OCI-LY1 (cell line): ENCODE measurements at regions not wholly inside any gene's neighbourhood (a gene's known extent, or its start where the extent isn't known, plus 50 kb on each side); places are given as distances from the start of the nearest gene placed in this dataset.

Source experiments
- EZH2 ChIP-seq: fragments of 200-600 bp; sonication (generic), shearing (Covaris generic); IDR thresholded peaks from 2 replicates; pipeline ENCODE4 v1.8.0; 2017; ENCODE audit warnings: borderline replicate concordance, mixed run types, mild to moderate bottlenecking, antibody characterized with exemption, low read length, moderate library complexity, mixed read lengths
- TF ChIP-seq, protein P1 (sequence below): fragments of 200-600 bp; sonication (generic), shearing (Covaris generic); IDR thresholded peaks from 2 replicates; pipeline ENCODE4 v1.5.1; 2017; ENCODE audit warnings: mild to moderate bottlenecking, antibody characterized with exemption, low read length, moderate library complexity, mixed read lengths

DNA sequence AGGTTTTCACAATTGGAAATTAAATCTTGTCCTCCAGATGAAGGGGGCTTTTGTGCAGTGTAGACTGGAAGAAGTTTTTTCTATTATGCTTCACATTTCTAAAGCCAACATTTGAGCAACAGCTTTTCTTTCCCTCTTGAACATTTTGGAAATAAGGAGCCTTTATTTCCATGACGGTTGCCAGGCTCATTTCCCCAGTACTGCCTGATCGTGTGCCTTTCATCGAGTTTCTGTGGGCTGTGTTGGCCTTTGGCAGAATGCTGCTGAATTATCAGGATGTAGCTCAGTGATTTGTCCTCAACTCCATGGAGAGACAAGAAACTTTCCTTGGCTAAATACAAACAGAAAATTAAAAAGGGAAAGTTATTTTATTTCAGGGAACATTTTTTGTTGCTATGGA, 314.8 kb upstream of the LRRC3B start:
- TF ChIP-seq, protein P1, sequence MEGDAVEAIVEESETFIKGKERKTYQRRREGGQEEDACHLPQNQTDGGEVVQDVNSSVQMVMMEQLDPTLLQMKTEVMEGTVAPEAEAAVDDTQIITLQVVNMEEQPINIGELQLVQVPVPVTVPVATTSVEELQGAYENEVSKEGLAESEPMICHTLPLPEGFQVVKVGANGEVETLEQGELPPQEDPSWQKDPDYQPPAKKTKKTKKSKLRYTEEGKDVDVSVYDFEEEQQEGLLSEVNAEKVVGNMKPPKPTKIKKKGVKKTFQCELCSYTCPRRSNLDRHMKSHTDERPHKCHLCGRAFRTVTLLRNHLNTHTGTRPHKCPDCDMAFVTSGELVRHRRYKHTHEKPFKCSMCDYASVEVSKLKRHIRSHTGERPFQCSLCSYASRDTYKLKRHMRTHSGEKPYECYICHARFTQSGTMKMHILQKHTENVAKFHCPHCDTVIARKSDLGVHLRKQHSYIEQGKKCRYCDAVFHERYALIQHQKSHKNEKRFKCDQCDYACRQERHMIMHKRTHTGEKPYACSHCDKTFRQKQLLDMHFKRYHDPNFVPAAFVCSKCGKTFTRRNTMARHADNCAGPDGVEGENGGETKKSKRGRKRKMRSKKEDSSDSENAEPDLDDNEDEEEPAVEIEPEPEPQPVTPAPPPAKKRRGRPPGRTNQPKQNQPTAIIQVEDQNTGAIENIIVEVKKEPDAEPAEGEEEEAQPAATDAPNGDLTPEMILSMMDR, result no peak
- no peak for TF ChIP-seq EZH2
